ENCODE measurements at regions not wholly inside any gene's neighbourhood (a gene's known extent, or its start where the extent isn't known, plus 50 kb on each side); places are given as distances from the start of the nearest gene placed in this dataset.

- TF ChIP-seq CTCF (IDR thresholded peaks at IDR 0.05) (no peak), EZH2 (IDR thresholded peaks at IDR 0.05) (no peak), EZH2phosphoT487 (IDR thresholded peaks at IDR 0.05) (no peak)
These were observed 156.4 kb upstream of the CBLB start for GRCh38 chr3:106025151-106025722.

All from neural progenitor cell (in vitro differentiated cells).